Vagina (tissue), 2 donors: ENCODE measurements at regions not wholly inside any gene's neighbourhood (a gene's known extent, or its start where the extent isn't known, plus 50 kb on each side); places are given as distances from the start of the nearest gene placed in this dataset. TPM values are rescaled to one million over a fixed set of nuclear protein-coding genes. Genes with fewer than 3 reads are reported as not detected.

Experiments used
- DNase-seq, 2 donors: peaks; one replicate each; pipeline ENCODE4 v3.0.0-alpha.2; 2017; ENCODE audit errors: extremely low spot score in 2 of 2
- H3K27ac ChIP-seq: fragments of 200-600 bp; sonication (generic); one replicate; pipeline ENCODE4 v1.5.1; 2019
- H3K27me3 ChIP-seq: fragments of 200-600 bp; sonication (generic); one replicate; pipeline ENCODE4 v1.5.1; 2019
- H3K36me3 ChIP-seq, 2 donors: fragments of 200-600 bp; sonication (generic); one replicate each; pipeline ENCODE4 v1.5.1; 2017 to 2019
- H3K4me1 ChIP-seq: fragments of 200-600 bp; sonication (generic); one replicate; pipeline ENCODE4 v1.5.1; 2019
- H3K4me3 ChIP-seq, 2 donors: fragments of 200-600 bp; sonication (generic); 1 replicate in 1 of 2; 2 replicates in 1 of 2; pipeline ENCODE4 v1.5.1; 2016 to 2019
- H3K9me3 ChIP-seq: fragments of 200-600 bp; sonication (generic); one replicate; pipeline ENCODE4 v1.5.1; 2019
- POLR2A ChIP-seq, 2 donors: fragments of 450-650 bp; IDR thresholded peaks; one replicate each; pipeline ENCODE4 v1.6.1; 2017; ENCODE audit warnings: antibody characterized with exemption in 2 of 2, mild to moderate bottlenecking in 2 of 2, moderate library complexity in 2 of 2
- POLR2AphosphoS5 ChIP-seq, 2 donors: sonication (generic); formaldehyde crosslinking; IDR thresholded peaks; one replicate each; pipeline ENCODE4 v1.9.0; 2017; ENCODE audit warnings: antibody characterized with exemption in 2 of 2, mild to moderate bottlenecking in 2 of 2, low read depth in 1 of 2; ENCODE audit not compliant: insufficient read depth in 1 of 2
- intact Hi-C: fragments of 100-400 bp; cut with DNase I; formaldehyde crosslinking; loops from one replicate; pipeline ENCODE4 v1.15.1; 2023
- small RNA-seq: library from RNA; depleted of rRNA; stranded (forward); fragments of <200 nt; gene quantifications from one replicate; pipeline ENCODE3, GENCODE V24; 2016
- TF ChIP-seq, protein P1 (sequence below), 3 experiments: fragments of 450-650 bp in 2 of 3; fragments of 200-600 bp in 1 of 3; sonication (generic) in 1 of 3; IDR thresholded peaks; one replicate each; pipeline ENCODE4 v1.5.1; 2017 to 2019; ENCODE audit warnings: antibody characterized with exemption in 3 of 3, mild to moderate bottlenecking in 2 of 3, moderate library complexity in 2 of 3

DNA sequence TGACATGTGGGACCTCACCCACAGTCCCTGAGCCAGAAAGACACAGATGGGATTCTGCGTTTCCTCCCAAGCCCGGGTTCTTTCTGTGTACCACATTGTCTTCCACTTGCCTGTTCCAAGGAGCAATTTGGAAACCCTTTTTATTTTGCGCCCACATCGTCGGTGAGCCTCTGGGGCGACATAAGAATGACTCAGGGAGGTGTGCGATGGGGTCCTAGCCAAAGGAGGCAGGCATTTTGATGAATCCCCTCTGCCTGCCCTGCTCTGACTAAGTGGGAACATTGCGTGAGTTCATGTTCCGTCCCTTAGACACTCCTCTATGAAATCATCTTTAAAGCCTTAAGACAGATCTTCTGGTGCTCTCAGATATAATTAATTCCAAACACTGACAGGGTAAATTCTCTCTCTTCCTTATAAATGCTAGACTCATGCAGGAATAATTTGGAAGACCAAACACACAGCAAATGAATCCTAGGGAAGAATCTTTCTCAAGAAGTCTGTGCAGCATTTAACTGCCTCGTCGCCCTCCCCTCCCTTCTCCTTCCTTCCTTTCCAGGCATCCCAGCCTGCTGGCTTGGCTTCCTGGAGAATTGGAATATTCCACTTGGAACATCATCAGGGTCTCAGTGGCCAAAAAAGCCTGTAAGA is 52.7 kb upstream of the FOXF1 start:
- no peaks in the 10 kb centered on the region for H3K36me3 ChIP-seq
- TF ChIP-seq POLR2AphosphoS5 (IDR thresholded peaks at IDR 0.05; ENCODE audit: insufficient read depth in 1 of 2, low read depth in 1 of 2) (peak; percentile 49), POLR2A (IDR thresholded peaks at IDR 0.05) (no peak)
- TF ChIP-seq, protein P1, sequence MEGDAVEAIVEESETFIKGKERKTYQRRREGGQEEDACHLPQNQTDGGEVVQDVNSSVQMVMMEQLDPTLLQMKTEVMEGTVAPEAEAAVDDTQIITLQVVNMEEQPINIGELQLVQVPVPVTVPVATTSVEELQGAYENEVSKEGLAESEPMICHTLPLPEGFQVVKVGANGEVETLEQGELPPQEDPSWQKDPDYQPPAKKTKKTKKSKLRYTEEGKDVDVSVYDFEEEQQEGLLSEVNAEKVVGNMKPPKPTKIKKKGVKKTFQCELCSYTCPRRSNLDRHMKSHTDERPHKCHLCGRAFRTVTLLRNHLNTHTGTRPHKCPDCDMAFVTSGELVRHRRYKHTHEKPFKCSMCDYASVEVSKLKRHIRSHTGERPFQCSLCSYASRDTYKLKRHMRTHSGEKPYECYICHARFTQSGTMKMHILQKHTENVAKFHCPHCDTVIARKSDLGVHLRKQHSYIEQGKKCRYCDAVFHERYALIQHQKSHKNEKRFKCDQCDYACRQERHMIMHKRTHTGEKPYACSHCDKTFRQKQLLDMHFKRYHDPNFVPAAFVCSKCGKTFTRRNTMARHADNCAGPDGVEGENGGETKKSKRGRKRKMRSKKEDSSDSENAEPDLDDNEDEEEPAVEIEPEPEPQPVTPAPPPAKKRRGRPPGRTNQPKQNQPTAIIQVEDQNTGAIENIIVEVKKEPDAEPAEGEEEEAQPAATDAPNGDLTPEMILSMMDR (IDR thresholded peaks at IDR 0.05) = no peak
- no peak overlapping the region for H3K4me3 ChIP-seq
- no peaks in the 10 kb centered on the region for H3K4me1 ChIP-seq
- intact Hi-C loops = no loop called here
- peaks cover 5% of the 10 kb centered on the region for H3K9me3 ChIP-seq
- peak in 1 of 2 donors; percentile 90 for DNase-seq
- H3K27me3 ChIP-seq = no peaks in the 10 kb centered on the region
- peak overlapping the region; percentile 54 for H3K27ac ChIP-seq

DNA sequence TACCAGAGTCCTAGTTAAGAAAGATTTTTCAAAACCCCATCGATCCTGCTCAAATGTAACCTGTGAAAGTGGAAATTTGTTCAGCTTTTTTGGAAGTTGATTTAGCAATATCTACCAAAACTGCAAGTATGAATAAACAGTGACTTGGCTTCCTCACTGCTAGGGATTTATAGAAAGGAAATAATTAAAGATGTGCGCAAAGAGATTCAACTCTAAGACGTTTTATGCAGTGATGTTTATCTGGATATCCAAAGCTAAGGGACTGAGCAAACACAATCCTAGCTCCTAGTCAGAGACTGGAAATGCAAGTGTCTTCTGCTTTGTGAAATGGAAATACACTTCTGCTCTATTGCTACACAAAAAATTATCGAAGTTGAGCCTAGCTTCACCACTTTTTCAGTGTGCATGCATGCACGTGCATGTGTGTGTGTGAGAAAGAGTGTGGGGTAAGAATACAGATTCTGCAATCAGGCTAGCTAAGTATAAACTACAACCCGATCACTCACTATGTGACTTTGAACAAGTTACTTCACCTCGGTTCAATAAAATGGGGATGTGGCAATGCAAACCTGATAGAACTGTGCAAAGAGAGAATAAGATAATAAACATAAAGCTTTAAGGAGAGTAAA is 52.1 kb upstream of the FOXF1 start:
- TF ChIP-seq POLR2AphosphoS5 (IDR thresholded peaks at IDR 0.05; ENCODE audit: insufficient read depth in 1 of 2, low read depth in 1 of 2) (peak in 1 of 2 donors; percentile 10), POLR2A (IDR thresholded peaks at IDR 0.05) (no peak)
- Histone ChIP-seq H3K36me3 (no peaks in the 10 kb centered on the region), H3K4me1 (no peaks in the 10 kb centered on the region), H3K27ac (peak overlapping the region; percentile 54), H3K27me3 (no peaks in the 10 kb centered on the region), H3K9me3 (peaks cover 5% of the 10 kb centered on the region), H3K4me3 (no peak overlapping the region)
- intact Hi-C loops = no loop called here
- DNase-seq = no peak

DNA sequence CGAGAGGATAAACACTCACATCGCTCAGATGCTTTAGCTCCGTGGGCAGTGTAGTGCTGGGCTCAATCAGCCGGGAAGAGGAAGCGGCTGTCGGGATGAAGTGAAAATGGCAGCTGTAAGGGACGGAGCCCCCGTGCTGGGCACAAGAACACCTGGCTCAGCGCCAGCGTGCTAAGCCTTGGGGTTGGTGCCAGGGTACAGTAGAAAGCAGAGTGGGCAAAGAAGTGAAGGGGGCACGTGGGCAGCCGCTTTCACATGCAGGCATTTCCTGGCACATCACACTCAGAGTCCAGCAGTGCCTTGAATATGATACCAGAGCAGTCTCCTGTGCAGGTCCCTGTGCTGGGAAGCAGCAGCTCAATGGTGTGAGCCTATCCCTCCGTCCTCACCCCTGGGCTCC is 51.1 kb upstream of the FOXF1 start:
- TF ChIP-seq, protein P1 (IDR thresholded peaks at IDR 0.05) = no peak
- TF ChIP-seq POLR2A (IDR thresholded peaks at IDR 0.05) (no peak), POLR2AphosphoS5 (IDR thresholded peaks at IDR 0.05; ENCODE audit: insufficient read depth in 1 of 2, low read depth in 1 of 2) (no peak)

More for the DNA sequence above, 51.1 kb upstream of the FOXF1 start:
- H3K27ac ChIP-seq = peak overlapping the region; percentile 54
- peaks cover 5% of the 10 kb centered on the region for H3K9me3 ChIP-seq
- no peak for DNase-seq
- intact Hi-C loops = no loop called here
- no peak overlapping the region for H3K4me3 ChIP-seq
- H3K4me1 ChIP-seq = no peaks in the 10 kb centered on the region
- no peaks in the 10 kb centered on the region for H3K27me3 ChIP-seq
- no peaks in the 10 kb centered on the region for H3K36me3 ChIP-seq

Small RNAs in the stretch of these regions (small RNA-seq; reads per million reads assigned to genes)
- not detected for gene RF00019
